HPDE6-E6E7 (cell line): ENCODE measurements at regions not wholly inside any gene's neighbourhood (a gene's known extent, or its start where the extent isn't known, plus 50 kb on each side); places are given as distances from the start of the nearest gene placed in this dataset.
"Not testable (repeated sequence)": the region's sequence is repeated elsewhere in the genome, so short reads cannot be mapped to it uniquely, and the experiment has no call there.

Experiments used
- DNase-seq: peaks from one replicate; pipeline ENCODE4 v3.0.0; 2011; ENCODE audit warnings: missing footprints; ENCODE audit errors: extremely low spot score

DNA sequence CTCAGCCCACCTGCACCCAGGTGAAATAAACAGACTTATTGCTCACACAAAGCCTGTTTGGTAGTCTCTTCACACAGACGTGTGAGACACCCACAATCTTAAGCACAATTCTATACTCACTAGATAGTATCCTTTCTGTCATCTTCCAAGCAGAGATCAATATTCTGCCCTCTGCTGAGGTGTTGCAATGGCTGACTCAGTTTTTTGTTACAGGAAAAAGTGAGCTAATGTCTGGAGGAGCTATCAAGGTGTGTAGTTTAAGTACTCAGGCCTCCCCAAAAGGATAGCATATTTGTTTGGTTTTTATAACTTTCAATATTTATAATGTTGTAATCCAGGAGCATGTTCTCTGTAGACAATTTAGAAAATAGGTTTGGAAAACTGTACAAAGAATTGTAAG is 775.2 kb upstream of the POU3F4 start:
- DNase-seq = no peak

DNA sequence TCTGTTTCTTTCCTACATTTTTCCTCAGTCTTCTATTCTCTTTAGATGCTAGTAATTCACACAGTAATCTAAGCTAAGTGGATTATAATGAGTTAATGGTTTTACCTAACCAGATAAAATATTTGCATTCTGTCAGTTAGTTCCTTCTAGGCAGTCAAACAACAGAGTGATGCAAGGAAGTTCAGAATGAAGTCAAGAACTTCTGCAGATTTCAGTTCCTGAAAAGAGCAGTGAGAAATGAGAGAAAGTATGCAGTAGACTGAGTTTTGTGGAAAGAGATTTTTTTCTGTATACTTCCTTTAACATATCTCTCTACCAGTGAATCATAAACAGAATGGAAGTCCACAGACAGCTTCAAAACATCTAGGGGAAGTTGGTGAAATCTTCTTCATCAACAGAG is 774.0 kb upstream of the POU3F4 start:
- DNase-seq = no peak

DNA sequence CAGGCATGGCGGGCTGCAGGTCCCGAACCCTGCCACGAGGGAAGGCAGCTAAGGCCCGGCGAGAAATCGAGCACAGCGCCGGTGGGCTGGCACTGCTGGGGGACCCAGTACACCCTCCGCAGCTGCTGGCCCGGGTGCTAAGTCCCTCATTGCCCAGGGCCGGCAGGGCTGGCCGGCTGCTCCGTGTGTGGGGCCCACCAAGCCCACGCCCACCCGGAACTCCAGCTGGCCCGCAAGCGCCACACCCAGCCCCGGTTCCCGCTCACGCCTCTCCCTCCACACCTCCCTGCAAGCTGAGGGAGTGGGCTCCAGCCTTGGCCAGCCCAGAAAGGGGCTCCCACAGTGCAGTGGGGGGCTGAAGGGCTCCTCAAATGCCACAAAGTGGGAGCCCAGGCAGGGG is 769.8 kb upstream of the POU3F4 start:
- not testable (repeated sequence) for DNase-seq

DNA sequence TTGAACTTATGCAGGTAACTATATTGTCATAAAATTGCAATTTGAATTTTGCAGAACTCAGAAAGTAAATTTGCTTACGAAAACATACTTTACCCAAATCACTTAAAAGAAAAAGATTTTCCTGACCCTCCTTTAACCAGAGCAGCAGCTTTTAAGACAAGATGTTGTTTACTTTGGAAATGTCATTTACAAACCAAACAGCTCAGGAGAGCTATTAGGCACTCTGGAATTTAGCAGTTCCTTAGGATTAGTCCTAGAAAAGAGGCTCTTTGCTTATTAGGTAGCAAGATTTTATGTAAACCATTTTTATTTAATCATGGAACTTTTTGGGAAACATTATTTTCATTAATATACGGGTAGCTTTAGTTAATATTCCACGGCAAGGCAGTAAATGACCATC is 765.7 kb upstream of the POU3F4 start:
- no peak for DNase-seq

DNA sequence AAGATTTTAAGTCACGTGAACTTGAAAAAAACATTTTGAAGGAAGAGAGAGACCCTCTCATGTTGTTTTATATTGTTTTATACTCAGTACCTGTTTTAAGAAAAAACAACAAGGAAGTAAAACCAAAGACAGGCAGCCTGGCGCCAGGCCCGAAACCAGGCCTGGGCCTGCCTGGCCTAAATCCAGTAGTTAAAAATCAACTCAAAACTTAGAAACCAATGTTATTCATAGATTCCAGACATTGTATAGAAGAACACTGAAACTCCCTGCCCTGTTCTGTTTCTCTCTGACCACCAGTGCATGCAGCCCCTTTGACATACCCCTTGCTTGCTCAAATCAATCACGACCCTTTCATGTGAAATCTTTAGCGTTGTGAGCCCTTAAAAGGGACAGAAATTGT is 762.4 kb upstream of the POU3F4 start:
- DNase-seq = not testable (repeated sequence)

DNA sequence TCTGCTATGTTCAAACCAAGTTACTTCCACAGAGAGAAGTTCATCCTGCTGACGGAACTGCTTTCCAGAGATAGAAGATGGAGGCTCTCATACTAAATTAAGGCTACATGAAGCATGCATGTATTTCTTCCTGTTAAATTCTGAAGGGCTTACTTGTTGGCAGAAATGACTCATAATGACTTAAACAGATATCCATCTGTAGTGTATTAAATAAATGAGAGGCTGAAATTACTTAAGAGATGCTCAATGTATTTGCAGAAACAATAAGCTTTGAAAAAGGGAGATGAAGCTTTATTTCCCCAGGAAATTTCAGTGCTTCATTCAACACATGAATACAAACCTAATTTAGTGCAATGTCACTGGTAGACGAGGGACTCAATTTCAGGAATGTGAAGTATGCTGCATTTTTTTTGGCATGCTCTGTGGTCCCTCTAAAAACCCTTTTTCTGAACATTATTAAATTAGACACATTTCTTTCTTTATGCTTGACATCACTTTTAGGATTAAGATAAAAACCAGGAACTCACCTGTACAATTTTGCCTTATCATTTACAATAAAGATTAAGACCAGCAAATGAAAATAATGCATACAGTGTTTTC is 759.1 kb upstream of the POU3F4 start:
- no peak for DNase-seq

DNA sequence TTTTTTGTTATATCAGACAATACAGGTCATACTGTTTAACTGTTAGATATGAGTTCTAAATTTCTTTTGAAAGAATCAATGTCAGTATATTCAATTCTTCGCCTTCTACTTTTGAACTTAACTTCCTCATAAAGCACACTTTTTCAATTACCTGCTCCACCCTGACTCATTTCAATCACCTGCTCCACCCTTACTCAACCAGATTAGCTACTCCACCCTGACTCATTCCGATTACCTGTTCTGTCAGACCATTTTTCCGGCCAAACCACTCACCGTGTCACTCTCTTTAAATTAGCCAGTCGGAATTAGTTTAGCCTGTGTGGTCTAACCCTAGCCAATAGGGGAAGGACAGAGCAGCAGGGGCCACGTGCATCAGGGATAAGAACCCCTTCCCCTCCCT is 751.8 kb upstream of the POU3F4 start:
- DNase-seq = no peak

DNA sequence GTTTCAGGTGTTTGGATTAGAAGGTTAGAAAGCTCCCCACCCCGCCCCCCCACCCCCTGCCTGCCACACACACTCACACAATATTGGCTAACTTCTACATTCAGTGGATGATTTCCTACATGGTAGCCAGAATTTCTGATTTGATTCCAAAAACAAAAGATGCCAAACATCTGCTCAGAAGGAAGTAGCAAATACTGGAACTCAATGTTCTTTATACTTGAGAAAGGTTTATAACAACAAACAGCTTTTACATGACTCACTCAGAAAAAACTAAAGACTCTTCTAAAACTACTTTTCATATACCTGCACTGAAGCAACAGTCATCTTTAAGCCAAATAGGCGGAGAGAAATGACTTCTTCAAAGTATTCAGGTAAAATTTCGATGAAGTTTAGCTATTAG is 750.5 kb upstream of the POU3F4 start:
- no peak for DNase-seq

DNA sequence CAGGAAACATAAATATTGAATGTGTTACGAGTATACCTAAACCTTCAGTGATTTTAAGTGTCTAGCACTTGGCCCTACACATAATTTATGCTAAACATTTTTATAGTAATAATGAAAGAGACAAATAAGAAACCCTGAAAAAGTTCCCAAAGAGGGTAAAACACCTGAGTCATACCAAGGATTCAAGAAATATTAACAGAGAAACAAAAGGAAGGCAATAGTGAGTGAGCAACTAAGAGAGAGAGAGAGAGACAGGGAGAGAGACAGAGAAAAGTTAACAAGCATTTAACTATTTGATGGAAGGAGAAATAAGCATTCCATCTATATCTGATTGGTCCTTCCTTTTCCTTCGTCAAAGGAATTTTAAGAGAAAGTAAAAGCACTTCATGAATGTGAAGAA is 743.6 kb upstream of the POU3F4 start:
- no peak for DNase-seq

DNA sequence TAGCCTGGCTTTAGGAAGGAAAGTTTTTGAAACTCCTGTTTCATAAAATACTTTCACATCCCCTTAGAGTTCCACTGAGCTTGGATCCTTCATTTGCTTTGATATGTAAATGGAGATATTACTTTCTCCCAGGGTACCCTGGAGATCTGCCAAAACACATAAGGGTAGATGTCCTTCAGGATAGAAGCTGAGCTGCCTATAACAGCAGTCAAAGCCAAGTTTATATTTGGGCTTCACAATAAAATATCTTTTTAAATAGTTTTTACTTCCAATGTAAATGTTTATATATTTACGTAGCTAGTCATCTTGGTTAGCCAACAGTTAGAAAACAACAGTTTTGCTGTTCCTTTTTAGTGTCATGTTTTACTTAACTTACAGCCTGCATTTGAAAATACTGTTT is 742.3 kb upstream of the POU3F4 start:
- DNase-seq = no peak

DNA sequence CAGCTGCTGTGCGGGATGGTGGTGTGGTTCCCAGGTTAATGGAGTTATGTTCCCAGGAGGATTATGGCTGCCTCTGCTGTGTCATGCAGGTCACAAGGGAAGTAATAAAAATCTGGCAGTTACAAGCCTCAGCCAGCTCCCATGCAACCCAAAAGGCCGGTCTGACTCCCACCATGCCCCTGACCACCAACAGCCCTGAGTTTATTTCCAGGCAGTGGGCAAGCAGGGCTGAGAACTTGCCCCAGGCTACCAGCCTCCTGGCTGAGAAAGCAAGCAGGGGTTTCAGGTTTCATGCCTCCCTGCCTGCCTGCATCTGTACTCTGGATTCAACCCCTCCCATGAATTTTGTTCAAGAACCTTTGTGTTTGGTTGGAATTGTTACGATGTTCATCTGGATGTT is 732.7 kb upstream of the POU3F4 start:
- DNase-seq = no peak

DNA sequence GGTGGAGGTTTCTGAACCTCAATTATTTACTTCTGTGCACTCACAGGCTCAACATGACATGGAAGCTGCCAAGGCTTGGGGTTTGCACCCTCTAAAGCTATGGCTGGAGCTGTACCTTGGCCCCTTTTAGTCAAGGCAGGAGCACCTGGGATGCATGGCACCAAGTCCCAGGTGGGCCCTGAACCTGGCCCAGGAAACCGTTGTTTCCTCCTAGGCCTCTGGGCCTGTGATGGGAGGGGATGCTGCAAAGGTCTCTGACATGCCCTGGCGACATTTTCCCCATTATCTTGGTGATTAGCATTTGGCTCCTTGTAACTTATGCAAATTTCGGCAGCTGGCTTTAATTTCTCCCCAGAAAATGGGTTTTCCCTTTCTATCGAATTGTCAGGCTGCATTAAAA is 726.1 kb upstream of the POU3F4 start:
- DNase-seq = no peak

DNA sequence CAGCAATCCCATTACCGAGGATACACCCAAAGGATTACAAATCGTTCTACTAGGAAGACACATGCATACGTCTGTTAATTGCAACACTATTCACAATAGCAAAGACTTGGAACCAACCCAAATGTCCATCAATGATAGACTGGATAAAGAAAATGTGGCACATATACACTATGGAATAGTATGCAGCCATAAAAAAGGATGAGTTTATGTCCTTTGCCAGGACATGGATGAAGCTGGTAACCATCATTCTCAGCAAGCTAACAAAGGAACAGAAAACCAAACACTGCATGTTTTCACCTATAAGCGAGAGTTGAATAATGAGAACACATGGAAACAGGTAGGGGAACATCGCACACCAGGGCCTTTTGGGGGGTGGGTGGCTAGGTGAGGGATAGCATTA is 695.2 kb upstream of the POU3F4 start:
- not testable (repeated sequence) for DNase-seq

DNA sequence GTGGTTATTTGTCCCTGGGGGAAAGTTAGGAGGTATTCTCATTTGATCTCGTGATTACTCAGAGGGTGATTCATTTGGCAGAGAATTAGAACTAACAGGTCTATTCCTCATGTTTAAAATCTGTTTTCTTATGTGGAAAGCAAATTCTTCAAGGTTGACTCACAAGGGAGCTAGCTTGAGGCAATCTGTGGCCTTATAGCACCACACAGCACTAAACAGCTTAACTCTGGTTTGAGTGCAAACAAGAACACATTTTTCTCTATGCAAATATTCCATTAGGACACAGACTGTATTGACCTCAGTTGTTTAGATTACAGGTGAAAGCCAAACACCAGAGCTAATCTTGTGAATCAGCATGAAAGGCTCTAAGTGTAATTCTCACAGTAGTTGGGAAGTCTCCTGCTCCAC is 694.4 kb upstream of the POU3F4 start:
- peak; percentile 35 for DNase-seq

DNA sequence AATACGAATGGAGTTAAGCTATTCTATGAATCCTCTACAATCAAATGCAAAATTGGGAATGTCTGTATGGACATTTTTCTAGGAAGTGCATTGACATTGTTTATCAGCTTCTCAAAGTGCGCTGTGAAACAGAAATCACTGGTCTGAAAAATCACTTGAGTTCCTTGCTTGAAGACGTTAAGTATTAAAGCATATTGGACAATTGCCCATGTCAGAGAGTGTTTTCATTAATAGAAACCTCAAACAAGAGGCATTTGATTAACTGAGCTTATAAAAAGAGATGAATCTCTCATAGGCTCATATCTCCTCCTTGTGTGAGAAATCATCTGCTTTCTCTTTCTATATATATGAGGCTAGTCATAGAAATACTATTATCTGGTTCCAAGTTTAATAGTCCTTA is 692.1 kb upstream of the POU3F4 start:
- no peak for DNase-seq

DNA sequence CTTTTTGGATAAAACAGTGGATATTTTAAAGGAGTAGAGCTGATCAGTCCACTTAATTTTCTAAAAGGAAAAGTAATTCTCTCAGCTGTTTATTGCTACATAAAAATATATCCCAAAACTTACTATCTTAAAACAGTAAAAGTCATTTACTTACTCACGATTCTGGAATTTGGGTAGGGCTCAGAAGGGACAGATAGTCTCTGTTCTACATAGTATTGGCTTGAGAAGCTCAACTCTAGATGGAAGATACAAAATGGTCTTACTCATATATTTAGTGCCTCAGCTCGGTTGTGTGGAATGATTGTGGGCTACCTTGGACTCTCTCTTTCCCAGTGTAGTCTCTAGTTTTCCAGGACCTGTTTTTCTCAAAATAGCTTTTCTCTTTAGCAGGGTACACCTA is 691.5 kb upstream of the POU3F4 start:
- no peak for DNase-seq

DNA sequence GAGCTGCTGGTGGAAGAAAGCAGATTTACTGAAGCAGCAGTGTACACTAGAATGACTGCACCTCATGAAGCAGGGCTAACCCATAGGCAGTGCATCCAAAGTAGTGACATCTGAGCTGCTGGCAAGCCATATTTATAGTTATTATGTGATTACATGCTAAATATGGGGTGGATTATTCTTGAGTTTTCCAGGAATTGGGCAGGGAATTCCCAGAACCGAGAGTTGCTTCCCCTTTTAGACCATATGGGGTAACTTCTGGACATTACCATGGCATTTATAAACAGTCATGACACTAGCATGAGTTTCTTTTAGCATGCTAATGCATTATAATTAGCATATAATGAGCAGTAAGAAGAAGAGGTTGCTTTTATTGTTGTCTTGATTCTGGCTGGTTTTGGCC is 665.8 kb upstream of the POU3F4 start:
- no peak for DNase-seq

DNA sequence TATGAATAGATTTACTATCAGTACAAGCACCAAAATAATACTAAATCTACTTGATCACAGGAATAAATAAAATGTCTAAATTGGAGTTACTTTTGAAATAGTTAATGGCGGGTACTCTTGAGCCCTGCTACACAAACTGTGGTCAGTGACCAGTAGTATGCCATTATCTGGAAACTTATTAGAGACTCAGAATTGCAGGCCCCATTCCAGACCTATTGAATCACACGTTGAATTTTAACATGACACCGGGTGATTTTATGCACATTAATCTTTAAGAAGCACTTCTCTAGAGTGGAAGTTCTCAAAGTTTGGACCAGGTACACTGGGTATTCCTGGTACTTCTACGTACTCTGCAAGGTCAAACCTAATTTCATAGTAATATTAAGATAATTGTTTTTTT is 660.0 kb upstream of the POU3F4 start:
- no peak for DNase-seq
